ENCODE measurements at regions not wholly inside any gene's neighbourhood (a gene's known extent, or its start where the extent isn't known, plus 50 kb on each side); places are given as distances from the start of the nearest gene placed in this dataset.

DNA sequence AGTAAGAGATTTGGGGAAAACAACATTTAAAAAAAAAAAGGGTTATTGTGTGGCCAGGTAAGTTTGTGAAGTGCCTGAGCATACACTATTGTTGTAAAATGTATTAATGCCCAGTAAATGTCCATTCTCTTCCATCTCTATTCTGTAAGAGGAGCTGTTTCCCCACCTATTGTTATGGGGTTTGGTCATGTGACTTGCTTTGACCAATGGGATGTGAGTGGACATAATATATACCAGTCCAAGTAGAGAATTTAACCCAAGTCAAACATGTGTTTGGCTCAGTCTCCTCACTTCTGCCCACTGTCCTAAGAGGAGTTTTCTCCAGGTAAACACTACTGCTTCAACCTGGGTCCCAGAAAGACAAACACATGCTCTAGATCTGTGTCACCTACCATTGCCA is 377.1 kb downstream of the FOXA2 start:
- TF ChIP-seq, protein P1, sequence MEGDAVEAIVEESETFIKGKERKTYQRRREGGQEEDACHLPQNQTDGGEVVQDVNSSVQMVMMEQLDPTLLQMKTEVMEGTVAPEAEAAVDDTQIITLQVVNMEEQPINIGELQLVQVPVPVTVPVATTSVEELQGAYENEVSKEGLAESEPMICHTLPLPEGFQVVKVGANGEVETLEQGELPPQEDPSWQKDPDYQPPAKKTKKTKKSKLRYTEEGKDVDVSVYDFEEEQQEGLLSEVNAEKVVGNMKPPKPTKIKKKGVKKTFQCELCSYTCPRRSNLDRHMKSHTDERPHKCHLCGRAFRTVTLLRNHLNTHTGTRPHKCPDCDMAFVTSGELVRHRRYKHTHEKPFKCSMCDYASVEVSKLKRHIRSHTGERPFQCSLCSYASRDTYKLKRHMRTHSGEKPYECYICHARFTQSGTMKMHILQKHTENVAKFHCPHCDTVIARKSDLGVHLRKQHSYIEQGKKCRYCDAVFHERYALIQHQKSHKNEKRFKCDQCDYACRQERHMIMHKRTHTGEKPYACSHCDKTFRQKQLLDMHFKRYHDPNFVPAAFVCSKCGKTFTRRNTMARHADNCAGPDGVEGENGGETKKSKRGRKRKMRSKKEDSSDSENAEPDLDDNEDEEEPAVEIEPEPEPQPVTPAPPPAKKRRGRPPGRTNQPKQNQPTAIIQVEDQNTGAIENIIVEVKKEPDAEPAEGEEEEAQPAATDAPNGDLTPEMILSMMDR (IDR thresholded peaks at IDR 0.05), result no peak
- Mint-ChIP-seq H3K9me3 (ENCODE audit: low read depth) (peaks cover 15% of the 10 kb centered on the region), H3K27me3 (ENCODE audit: low read depth) (no peaks in the 10 kb centered on the region), H3K36me3 (ENCODE audit: low read depth) (no peaks in the 10 kb centered on the region), H3K4me3 (ENCODE audit: unreplicated experiment) (no peak overlapping the region), H3K27ac (ENCODE audit: unreplicated experiment) (no peak overlapping the region), H3K4me1 (ENCODE audit: low read depth) (no peaks in the 10 kb centered on the region)
- no peak for DNase-seq (ENCODE audit: low spot score)

DNA sequence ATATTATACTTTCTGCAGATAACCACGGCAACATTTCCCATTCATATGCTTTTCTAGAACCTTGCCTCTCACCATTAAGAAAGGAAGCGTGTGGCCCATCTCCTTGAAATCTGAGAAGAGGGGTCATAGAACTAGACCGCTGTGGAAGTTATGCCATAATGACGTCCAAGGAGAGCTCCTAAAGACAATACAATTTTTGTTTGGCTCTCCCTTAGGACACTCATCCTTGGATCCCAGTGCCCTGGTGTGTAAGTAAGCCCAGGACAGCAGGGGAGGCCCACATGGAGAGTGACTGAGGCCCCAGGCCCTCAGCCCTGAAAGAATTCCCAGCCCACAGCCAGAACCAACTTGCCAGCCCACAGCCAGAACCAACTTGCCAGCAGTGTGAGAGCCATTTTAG is 379.6 kb downstream of the FOXA2 start:
- Mint-ChIP-seq H3K27ac (ENCODE audit: unreplicated experiment) (no peak overlapping the region), H3K4me1 (ENCODE audit: low read depth) (no peaks in the 10 kb centered on the region), H3K9me3 (ENCODE audit: low read depth) (peaks cover 17% of the 10 kb centered on the region), H3K36me3 (ENCODE audit: low read depth) (no peaks in the 10 kb centered on the region), H3K4me3 (ENCODE audit: unreplicated experiment) (no peak overlapping the region), H3K27me3 (ENCODE audit: low read depth) (no peaks in the 10 kb centered on the region)
- no peak for DNase-seq (ENCODE audit: low spot score)
- TF ChIP-seq, protein P1 (IDR thresholded peaks at IDR 0.05), result no peak

GRCh38 chr20:22182148-22182547 is 402.2 kb downstream of the FOXA2 start:
- Mint-ChIP-seq H3K4me3 (ENCODE audit: unreplicated experiment) (no peak overlapping the region), H3K27ac (ENCODE audit: unreplicated experiment) (no peak overlapping the region), H3K27me3 (ENCODE audit: low read depth) (no peaks in the 10 kb centered on the region), H3K4me1 (ENCODE audit: low read depth) (no peaks in the 10 kb centered on the region), H3K9me3 (ENCODE audit: low read depth) (peaks cover 8% of the 10 kb centered on the region), H3K36me3 (ENCODE audit: low read depth) (no peaks in the 10 kb centered on the region)
- TF ChIP-seq, protein P1 (IDR thresholded peaks at IDR 0.05), result no peak
- no peak for DNase-seq (ENCODE audit: low spot score)

GRCh38 chr20:22180244-22180643 is 404.1 kb downstream of the FOXA2 start:
- Mint-ChIP-seq H3K36me3 (ENCODE audit: low read depth) (no peaks in the 10 kb centered on the region), H3K4me3 (ENCODE audit: unreplicated experiment) (no peak overlapping the region), H3K4me1 (ENCODE audit: low read depth) (no peaks in the 10 kb centered on the region), H3K9me3 (ENCODE audit: low read depth) (peaks cover 10% of the 10 kb centered on the region), H3K27ac (ENCODE audit: unreplicated experiment) (no peak overlapping the region), H3K27me3 (ENCODE audit: low read depth) (no peaks in the 10 kb centered on the region)
- TF ChIP-seq, protein P1 (IDR thresholded peaks at IDR 0.05), result no peak
- no peak for DNase-seq (ENCODE audit: low spot score)

DNA sequence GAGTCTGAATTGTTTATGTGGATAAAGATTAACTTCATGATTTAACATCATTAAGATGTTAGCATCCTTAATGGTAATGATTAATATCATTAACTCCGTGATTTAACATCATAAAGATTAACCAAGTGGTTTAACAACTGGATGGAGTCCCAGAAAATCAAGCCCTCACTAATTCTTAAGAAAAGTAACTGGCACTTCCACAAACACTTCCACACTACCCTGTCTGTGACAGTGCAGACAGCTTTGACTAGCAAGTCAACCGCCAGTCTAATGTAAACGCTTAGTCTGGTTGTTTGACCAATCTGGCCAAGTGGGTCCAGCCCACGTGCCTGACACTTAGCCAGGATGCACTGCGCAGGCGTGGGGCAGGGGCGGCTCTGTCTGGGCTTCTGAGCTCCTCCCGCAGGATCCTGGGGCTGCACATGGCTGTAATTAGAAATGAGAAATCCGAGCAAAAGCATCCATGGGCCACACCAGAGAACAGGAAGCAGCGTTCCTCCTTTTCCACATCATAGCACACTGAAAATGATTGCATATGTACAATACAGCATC is 424.2 kb downstream of the FOXA2 start:
- Mint-ChIP-seq H3K4me1 (ENCODE audit: low read depth) (no peaks in the 10 kb centered on the region), H3K27me3 (ENCODE audit: low read depth) (peaks cover 6% of the 10 kb centered on the region), H3K36me3 (ENCODE audit: low read depth) (no peaks in the 10 kb centered on the region), H3K9me3 (ENCODE audit: low read depth) (no peaks in the 10 kb centered on the region), H3K4me3 (ENCODE audit: unreplicated experiment) (no peak overlapping the region), H3K27ac (ENCODE audit: unreplicated experiment) (no peak overlapping the region)
- TF ChIP-seq, protein P1 (IDR thresholded peaks at IDR 0.05), result no peak
- DNase-seq (ENCODE audit: low spot score), result no peak
